ENCODE measurements at regions not wholly inside any gene's neighbourhood (a gene's known extent, or its start where the extent isn't known, plus 50 kb on each side); places are given as distances from the start of the nearest gene placed in this dataset.

- H3K4me1 ChIP-seq (ENCODE audit: insufficient read depth), result no peaks in the 10 kb centered on the region
- DNase-seq, result no peak
- H3K9me3 ChIP-seq, result no peaks in the 10 kb centered on the region
- no peaks in the 10 kb centered on the region for H3K36me3 ChIP-seq
- H3K27me3 ChIP-seq, result no peaks in the 10 kb centered on the region
- H3K4me3 ChIP-seq, result no peak overlapping the region
- H3K27ac ChIP-seq, result no peak overlapping the region
- WGBS, 3 donors, result 68 to 73% (median 71%) methylated on average over 2 of the region's 2 CpGs
- TF ChIP-seq POLR2A (IDR thresholded peaks at IDR 0.05) (no peak), EP300 (IDR thresholded peaks at IDR 0.05) (no peak), CTCF (IDR thresholded peaks at IDR 0.05) (no peak)
- intact Hi-C loops (cut with DNase I), result no loop called here
These were observed 91.3 kb downstream of the PPP1R2C start for GRCh38 chrX:42686706-42687105.

GRCh38 chrX:42686296-42686695, 91.7 kb downstream of the PPP1R2C start:
- Histone ChIP-seq H3K4me3 (no peak overlapping the region), H3K27me3 (no peaks in the 10 kb centered on the region), H3K27ac (no peak overlapping the region), H3K36me3 (no peaks in the 10 kb centered on the region), H3K9me3 (no peaks in the 10 kb centered on the region), H3K4me1 (ENCODE audit: insufficient read depth) (no peaks in the 10 kb centered on the region)
- WGBS, 3 donors, result 41 to 44% (median 41%) methylated on average over 1 of the region's 1 CpG
- no peak for DNase-seq
- intact Hi-C loops (cut with DNase I), result no loop called here
- TF ChIP-seq EP300 (IDR thresholded peaks at IDR 0.05) (no peak), POLR2A (IDR thresholded peaks at IDR 0.05) (no peak), CTCF (IDR thresholded peaks at IDR 0.05) (no peak)

- H3K4me3 ChIP-seq, result no peak overlapping the region
- H3K36me3 ChIP-seq, result no peaks in the 10 kb centered on the region
- H3K4me1 ChIP-seq (ENCODE audit: insufficient read depth), result no peaks in the 10 kb centered on the region
- intact Hi-C loops (cut with DNase I), result no loop called here
- 62 to 82% (median 62%) methylated on average over 2 of the region's 2 CpGs for WGBS, 3 donors
- no peak overlapping the region for H3K27ac ChIP-seq
- no peak for DNase-seq
- no peaks in the 10 kb centered on the region for H3K27me3 ChIP-seq
- no peaks in the 10 kb centered on the region for H3K9me3 ChIP-seq
- TF ChIP-seq CTCF (IDR thresholded peaks at IDR 0.05) (no peak), EP300 (IDR thresholded peaks at IDR 0.05) (no peak), POLR2A (IDR thresholded peaks at IDR 0.05) (no peak)
These were observed 93.9 kb downstream of the PPP1R2C start for GRCh38 chrX:42684065-42684464.

- WGBS, 3 donors, result 13 to 15% (median 14%) methylated on average over 2 of the region's 2 CpGs
- peak in 4 of 5 donors; percentile 14 to 34 (median 22) for DNase-seq
- H3K27ac ChIP-seq, result no peak overlapping the region
- no peaks in the 10 kb centered on the region for H3K9me3 ChIP-seq
- no peaks in the 10 kb centered on the region for H3K27me3 ChIP-seq
- TF ChIP-seq POLR2A (IDR thresholded peaks at IDR 0.05), result no peak
- TF ChIP-seq EP300 (IDR thresholded peaks at IDR 0.05), result no peak
- TF ChIP-seq CTCF (IDR thresholded peaks at IDR 0.05), result no peak
- intact Hi-C loops (cut with DNase I), result no loop called here
- H3K4me1 ChIP-seq (ENCODE audit: insufficient read depth), result no peaks in the 10 kb centered on the region
- H3K4me3 ChIP-seq, result no peak overlapping the region
- H3K36me3 ChIP-seq, result no peaks in the 10 kb centered on the region
These were observed 97.3 kb downstream of the PPP1R2C start for GRCh38 chrX:42680666-42681065.

GRCh38 chrX:42678133-42678532, 99.8 kb downstream of the PPP1R2C start:
- Histone ChIP-seq H3K27ac (no peak overlapping the region), H3K4me3 (no peak overlapping the region), H3K4me1 (ENCODE audit: insufficient read depth) (no peaks in the 10 kb centered on the region), H3K36me3 (no peaks in the 10 kb centered on the region), H3K27me3 (no peaks in the 10 kb centered on the region), H3K9me3 (no peaks in the 10 kb centered on the region)
- no peak for TF ChIP-seq EP300 (IDR thresholded peaks at IDR 0.05)
- no peak for TF ChIP-seq CTCF (IDR thresholded peaks at IDR 0.05)
- no peak for TF ChIP-seq POLR2A (IDR thresholded peaks at IDR 0.05)
- intact Hi-C loops (cut with DNase I), result no loop called here
- DNase-seq, result no peak
- 69 to 82% (median 81%) methylated on average over 6 of the region's 6 CpGs for WGBS, 3 donors
